Adrenal gland (tissue), 5 donors: ENCODE measurements at regions not wholly inside any gene's neighbourhood (a gene's known extent, or its start where the extent isn't known, plus 50 kb on each side); places are given as distances from the start of the nearest gene placed in this dataset.

Experiments used
- CTCF ChIP-seq, 6 experiments: fragments of 450-650 bp in 4 of 6; fragments of 200-600 bp in 2 of 6; sonication (generic) in 1 of 6; IDR thresholded peaks; 1 replicate in 5 of 6; 2 replicates in 1 of 6; pipeline versions ENCODE4 v1.5.1 to v1.8.0; 2016 to 2021; ENCODE audit warnings: antibody characterized with exemption in 6 of 6, mild to moderate bottlenecking in 2 of 6, moderate library complexity in 1 of 6
- POLR2A ChIP-seq, 2 donors: fragments of 450-650 bp; IDR thresholded peaks; one replicate each; pipeline ENCODE4 v1.6.1; 2017; ENCODE audit warnings: antibody characterized with exemption in 2 of 2, mild to moderate bottlenecking in 2 of 2, moderate library complexity in 1 of 2
- donor health status: DM: no; HTN: no; CAD: no.

GRCh38 chr2:23207871-23208270 lies 177.1 kb upstream of the KLHL29 start:
- TF ChIP-seq POLR2A (IDR thresholded peaks at IDR 0.05): no peak
- TF ChIP-seq CTCF (IDR thresholded peaks at IDR 0.05): no peak
